NCI-H2196 (cell line): ENCODE measurements at regions not wholly inside any gene's neighbourhood (a gene's known extent, or its start where the extent isn't known, plus 50 kb on each side); places are given as distances from the start of the nearest gene placed in this dataset.
A peak's percentile ranks its signal among the peaks of the same experiment; 100 is the strongest.
"Not testable (repeated sequence)": the region's sequence is repeated elsewhere in the genome, so short reads cannot be mapped to it uniquely, and the experiment has no call there.

Source experiments
- DNase-seq: peaks from one replicate; lab custom pipeline; 2025; ENCODE audit not compliant: unreplicated experiment; lab: John Stamatoyannopoulos, UW

GRCh38 chr7:66456431-66456830 lies 172.2 kb upstream of the KCTD7 start:
- not testable (repeated sequence) for DNase-seq

DNA sequence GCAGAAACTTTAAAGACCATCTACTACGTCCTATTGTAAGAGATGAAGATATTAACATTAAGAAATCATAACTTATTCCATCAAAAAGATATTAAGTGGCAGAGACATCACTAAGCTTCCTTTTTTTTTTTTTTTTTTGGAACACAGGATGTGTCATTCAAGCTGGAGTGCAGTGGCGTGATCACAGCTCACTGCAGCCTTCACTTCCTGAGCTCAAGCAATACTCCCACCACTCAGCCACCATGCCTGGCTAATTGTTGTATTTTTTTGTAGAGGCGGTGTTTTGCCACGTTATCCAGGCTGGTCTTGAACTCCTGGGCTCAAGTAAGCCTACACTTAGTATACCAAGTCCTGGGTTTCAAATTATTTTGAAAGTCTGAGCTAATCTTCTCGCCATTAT lies 169.7 kb upstream of the KCTD7 start:
- not testable (repeated sequence) for DNase-seq

- not testable (repeated sequence) for DNase-seq
These were observed 168.8 kb upstream of the KCTD7 start for GRCh38 chr7:66459783-66460413.

DNA sequence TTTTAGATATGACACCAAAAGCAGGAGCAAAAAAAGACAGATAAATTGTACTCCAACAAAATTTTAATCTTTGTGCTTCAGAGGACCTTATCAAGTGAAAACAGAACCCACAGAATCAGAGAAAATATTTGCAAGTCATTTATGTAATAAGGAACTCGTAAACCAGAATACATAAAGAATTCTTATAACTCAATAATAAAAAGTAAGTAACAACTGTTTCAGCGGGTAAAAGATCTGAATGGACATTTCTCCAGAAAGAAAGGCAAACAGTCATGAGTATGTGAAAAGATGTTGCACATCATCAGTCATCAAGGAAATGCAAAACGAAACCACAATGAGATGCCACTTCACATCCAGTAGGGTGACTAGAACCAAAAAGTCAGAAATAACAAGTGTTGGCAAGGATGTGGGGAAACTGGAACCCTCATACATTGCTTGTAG lies 167.7 kb upstream of the KCTD7 start:
- no peak for DNase-seq

- DNase-seq, result not testable (repeated sequence)
These were observed 167.3 kb upstream of the KCTD7 start for GRCh38 chr7:66461397-66461796.

- DNase-seq, result not testable (repeated sequence)
These were observed 165.8 kb upstream of the KCTD7 start for GRCh38 chr7:66462831-66463230.

DNA sequence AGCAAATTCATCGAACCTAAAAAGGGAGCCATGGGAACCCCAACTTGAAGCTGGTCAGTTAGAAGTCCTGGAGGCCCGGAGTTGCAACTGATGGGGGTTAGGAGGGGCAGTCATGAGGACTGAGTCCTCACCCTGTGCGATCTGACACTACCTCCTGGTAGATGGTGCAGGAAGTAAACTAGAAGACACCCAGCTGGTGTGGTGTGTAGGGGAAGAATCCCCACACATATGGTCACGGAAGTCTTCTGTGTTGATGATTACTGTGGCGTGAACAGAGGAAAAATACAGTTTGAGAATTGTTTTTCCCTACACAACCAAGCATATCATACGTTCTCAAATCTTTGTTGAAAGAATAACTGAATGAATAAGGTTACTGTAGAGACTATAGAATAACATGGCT lies 164.6 kb upstream of the KCTD7 start:
- DNase-seq, result no peak

DNA sequence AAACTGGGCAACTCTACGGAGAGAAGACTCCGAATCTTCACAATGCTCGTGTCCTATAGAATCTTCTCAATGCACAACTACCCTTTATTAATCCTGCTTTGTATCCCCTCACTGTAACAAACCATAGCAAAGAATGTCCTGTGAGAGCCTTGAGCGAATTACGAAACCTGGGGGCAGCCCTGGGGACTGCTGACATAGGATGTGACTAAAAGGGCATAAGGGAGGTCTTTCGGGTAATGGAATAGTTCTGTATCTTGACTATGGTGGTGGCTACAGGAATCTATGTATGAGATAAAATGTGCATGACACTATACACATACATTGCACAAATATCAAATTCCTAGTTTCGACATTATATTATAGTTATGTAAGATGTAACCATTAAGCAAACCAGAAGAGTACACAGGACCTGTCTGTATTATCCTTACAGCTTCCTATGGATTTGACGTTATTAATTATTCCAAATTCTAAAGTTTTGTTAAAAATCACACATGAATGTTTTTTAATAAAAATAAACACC lies 162.5 kb upstream of the KCTD7 start:
- DNase-seq, result no peak

- no peak for DNase-seq
These were observed 160.8 kb upstream of the KCTD7 start for GRCh38 chr7:66467887-66468286.

DNA sequence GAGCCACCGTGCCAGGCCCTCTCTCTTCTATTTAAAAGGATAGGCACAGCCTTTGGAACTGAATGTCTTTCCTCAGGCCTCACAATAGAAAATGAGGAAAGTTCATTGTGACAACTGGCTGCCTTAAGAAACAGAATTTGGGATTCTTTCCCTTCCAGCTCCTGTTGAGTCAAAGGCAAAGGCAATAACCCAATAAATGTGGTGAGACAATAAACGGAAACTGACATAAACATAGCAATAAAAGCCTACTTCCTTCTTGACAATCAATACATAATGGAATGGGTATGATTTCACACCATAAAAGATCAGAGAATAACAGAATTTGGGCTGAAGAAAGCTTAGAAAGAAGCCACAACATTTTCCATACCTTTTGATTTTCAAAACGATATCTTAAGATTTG lies 155.6 kb upstream of the KCTD7 start:
- not testable (repeated sequence) for DNase-seq

GRCh38 chr7:66474441-66474840 lies 154.2 kb upstream of the KCTD7 start:
- DNase-seq, result no peak

DNA sequence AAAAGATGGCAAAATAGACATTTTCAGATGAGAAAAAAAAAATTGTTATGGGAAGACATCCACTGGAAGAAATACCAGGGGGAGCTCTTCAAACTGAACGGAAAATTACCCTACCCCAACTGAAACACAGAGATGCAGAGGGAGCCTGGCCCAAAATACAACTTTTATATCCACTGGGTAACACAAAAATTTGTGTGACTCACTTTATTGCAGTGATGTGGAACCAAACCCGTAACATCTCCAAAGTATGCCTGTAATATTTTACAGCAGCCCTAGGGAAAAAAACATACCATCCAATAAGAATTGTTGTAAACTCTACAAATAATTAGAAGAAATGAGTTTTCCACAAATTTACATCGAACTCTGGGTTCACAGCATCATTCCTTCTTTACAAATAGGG lies 152.6 kb upstream of the KCTD7 start:
- not testable (repeated sequence) for DNase-seq

- DNase-seq, result not testable (repeated sequence)
These were observed 150.8 kb upstream of the KCTD7 start for GRCh38 chr7:66477822-66478397.

DNA sequence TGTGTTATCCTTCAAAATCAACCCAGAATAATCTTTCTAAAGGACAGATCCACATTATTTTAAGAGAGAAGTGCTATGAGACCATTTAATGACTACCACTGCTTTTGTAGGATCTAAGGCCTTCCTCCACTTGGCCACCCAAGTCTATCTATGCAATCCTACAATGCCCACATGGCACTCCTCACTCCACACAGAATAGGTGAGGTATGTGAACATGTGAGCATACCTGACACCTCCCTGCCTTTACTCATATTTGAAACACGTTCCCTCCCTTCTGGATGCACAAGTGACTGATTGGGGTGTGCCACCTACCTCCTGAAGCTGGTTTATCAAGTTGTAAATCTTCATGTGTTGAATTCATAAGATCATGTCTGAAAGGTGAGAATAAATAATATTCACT lies 147.5 kb upstream of the KCTD7 start:
- not testable (repeated sequence) for DNase-seq

GRCh38 chr7:66489065-66489464 lies 139.6 kb upstream of the KCTD7 start:
- not testable (repeated sequence) for DNase-seq

DNA sequence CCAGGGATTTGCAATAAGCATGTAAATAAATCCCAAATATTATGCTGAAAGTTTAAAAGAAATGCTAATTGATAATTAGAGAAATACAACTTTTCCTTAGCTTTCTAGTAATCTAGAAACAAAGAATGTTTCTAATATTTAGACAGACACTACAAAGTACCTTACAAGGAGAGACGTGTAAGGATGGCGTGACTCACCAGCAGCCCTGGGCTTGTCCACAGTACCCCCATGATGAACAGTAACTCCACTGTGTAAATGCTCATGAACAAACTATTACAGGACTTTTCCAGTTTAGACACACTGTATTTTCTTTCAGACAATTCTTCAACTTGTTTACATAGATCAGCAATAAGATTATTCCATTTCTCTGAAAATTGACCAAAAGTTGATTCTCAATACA lies 138.9 kb upstream of the KCTD7 start:
- DNase-seq, result not testable (repeated sequence)

GRCh38 chr7:66490979-66491378 lies 137.7 kb upstream of the KCTD7 start:
- peak; percentile 45 for DNase-seq

DNA sequence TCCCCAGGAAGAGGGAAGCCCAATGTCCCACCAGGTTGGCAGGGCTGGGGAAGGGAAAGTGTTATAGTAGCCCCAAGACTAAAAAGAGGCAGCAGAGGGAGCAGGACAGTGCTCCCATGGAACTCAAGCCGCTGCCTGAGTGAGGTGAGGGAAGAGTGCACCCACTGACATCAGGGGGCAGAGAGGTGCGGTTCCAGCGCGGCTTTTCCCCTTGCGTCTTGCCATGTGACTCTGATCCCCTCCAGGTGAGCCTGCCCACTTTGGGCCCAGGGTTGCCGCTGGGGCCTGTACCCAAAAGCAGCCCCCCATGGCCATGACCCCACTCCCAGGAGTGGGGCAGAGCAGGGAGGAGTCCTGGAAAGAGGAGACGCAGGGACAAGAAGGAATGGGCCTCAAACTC lies 136.3 kb upstream of the KCTD7 start:
- not testable (repeated sequence) for DNase-seq

GRCh38 chr7:66493235-66494205 lies 135.2 kb upstream of the KCTD7 start:
- peak; percentile 98 for DNase-seq

DNA sequence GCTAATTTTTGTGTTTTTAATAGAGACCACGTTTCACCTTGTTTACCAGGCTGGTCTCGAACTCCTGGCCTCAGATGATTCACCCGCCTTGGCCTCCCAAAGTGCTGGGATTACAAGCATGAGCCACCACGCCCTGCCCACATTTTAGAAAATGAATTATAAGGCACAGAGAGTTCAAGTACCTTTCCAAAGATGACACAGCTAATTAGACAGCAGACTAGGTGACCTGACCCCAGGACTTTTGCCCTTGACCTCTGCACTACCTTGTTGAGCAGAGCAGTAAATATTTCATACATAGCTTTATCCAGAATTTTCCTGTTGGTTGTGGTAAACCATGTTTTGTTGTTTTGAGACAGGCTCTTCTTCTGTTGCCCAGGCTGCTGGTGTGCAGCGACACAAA lies 131.3 kb upstream of the KCTD7 start:
- DNase-seq, result no peak

DNA sequence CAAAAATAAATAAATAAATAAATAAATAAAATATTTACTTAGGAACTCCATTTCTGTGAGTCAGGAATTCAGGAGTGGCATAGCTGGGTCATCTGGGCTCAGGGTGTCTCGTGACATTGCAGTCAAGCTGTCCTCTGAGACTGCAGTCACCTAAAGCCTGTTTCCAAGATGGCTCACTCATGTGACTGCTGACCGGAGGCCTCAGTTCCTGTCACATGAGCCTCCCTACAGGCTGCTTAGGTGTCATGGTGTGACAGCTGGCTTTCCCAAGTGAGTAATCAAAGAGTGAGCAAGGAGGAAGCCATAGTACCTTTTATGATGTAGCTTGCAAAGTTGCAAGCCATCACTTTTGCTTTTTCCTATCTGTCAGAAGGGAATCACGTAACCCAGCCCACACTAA lies 128.6 kb upstream of the KCTD7 start:
- no peak for DNase-seq
